Esophagus squamous epithelium (tissue), 4 donors: ENCODE measurements at regions not wholly inside any gene's neighbourhood (a gene's known extent, or its start where the extent isn't known, plus 50 kb on each side); places are given as distances from the start of the nearest gene placed in this dataset.

ENCODE experiments used
- POLR2A ChIP-seq, 4 donors: fragments of 450-650 bp; IDR thresholded peaks; one replicate each; pipeline ENCODE4 v1.6.1; 2017; ENCODE audit warnings: antibody characterized with exemption in 4 of 4, mild to moderate bottlenecking in 4 of 4, moderate library complexity in 3 of 4
- TF ChIP-seq, protein P1 (sequence below), 6 experiments: fragments of 450-650 bp in 4 of 6; fragments of 200-600 bp in 2 of 6; sonication (generic) in 2 of 6; IDR thresholded peaks; one replicate each; pipeline ENCODE4 v1.5.1; 2016 to 2019; ENCODE audit warnings: antibody characterized with exemption in 6 of 6, mild to moderate bottlenecking in 4 of 6, moderate library complexity in 4 of 6

DNA sequence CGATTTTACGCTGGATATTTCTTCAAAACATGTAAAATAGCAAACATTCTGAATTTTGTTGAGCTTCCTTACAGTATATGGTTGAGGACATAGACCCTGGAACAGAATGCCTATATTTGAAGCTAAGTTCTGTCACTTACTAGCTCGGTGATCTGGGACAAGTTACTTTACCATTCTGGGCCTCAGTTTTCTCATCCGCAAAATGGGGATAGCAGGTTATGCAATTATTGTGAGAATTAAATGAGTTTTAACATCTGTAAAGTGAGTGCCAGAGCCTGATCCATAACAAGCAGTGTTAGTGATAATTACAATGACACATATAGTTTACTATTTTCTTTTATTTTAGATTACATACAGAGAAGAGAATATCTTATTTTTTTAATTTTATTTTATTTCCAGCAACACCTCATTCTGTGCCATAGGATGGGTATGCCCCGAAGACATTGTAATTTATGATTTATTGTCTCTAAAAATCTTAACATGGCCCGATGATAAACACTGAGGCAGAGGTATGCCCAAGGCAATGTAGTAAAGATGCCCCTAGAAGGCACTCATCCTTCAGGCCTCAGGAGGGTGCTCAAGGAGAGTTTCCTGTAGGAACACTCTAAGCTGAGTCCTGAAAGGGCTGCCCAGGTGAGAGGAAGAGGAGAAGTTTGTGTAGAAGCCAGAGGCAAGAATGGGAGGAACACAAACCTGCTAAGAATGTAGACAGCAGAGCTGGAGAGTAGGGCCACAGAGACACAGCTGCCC, 250.9 kb downstream of the BCL11A start:
- TF ChIP-seq, protein P1, sequence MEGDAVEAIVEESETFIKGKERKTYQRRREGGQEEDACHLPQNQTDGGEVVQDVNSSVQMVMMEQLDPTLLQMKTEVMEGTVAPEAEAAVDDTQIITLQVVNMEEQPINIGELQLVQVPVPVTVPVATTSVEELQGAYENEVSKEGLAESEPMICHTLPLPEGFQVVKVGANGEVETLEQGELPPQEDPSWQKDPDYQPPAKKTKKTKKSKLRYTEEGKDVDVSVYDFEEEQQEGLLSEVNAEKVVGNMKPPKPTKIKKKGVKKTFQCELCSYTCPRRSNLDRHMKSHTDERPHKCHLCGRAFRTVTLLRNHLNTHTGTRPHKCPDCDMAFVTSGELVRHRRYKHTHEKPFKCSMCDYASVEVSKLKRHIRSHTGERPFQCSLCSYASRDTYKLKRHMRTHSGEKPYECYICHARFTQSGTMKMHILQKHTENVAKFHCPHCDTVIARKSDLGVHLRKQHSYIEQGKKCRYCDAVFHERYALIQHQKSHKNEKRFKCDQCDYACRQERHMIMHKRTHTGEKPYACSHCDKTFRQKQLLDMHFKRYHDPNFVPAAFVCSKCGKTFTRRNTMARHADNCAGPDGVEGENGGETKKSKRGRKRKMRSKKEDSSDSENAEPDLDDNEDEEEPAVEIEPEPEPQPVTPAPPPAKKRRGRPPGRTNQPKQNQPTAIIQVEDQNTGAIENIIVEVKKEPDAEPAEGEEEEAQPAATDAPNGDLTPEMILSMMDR (IDR thresholded peaks at IDR 0.05), result peak in 1 of 6 experiments; percentile 17
- TF ChIP-seq POLR2A (IDR thresholded peaks at IDR 0.05), result no peak
